ENCODE measurements at regions not wholly inside any gene's neighbourhood (a gene's known extent, or its start where the extent isn't known, plus 50 kb on each side); places are given as distances from the start of the nearest gene placed in this dataset.

DNA sequence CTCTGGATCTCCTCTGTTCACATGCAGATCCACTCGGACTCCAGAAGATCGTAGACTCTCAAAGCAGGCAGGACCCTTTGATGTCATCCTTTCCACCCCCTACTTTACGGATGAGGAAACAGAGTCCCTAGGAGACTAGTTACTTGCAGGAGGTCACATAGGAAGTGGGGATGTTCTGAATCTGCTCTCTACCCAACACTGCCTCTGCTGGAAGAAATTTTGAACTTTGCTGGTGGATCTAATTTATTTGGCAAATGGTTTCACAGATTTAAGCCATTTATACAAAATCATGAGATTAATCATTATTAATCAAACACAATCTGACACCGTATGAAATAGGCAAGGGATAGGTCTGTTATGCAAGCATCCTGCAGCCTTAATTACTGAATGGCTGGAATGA lies 55.0 kb upstream of the USP47 start:
- TF ChIP-seq, protein P1, sequence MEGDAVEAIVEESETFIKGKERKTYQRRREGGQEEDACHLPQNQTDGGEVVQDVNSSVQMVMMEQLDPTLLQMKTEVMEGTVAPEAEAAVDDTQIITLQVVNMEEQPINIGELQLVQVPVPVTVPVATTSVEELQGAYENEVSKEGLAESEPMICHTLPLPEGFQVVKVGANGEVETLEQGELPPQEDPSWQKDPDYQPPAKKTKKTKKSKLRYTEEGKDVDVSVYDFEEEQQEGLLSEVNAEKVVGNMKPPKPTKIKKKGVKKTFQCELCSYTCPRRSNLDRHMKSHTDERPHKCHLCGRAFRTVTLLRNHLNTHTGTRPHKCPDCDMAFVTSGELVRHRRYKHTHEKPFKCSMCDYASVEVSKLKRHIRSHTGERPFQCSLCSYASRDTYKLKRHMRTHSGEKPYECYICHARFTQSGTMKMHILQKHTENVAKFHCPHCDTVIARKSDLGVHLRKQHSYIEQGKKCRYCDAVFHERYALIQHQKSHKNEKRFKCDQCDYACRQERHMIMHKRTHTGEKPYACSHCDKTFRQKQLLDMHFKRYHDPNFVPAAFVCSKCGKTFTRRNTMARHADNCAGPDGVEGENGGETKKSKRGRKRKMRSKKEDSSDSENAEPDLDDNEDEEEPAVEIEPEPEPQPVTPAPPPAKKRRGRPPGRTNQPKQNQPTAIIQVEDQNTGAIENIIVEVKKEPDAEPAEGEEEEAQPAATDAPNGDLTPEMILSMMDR (IDR thresholded peaks at IDR 0.05; ENCODE audit: low read depth, low read length): no peak
- no peak for TF ChIP-seq POLR2A (IDR thresholded peaks at IDR 0.05; ENCODE audit: extremely low read depth, insufficient read length)
